AG04450 (cell line): ENCODE measurements at regions not wholly inside any gene's neighbourhood (a gene's known extent, or its start where the extent isn't known, plus 50 kb on each side); places are given as distances from the start of the nearest gene placed in this dataset.
A peak's percentile ranks its signal among the peaks of the same experiment; 100 is the strongest.

Experiments
- CTCF ChIA-PET: fragments of 300-600, 350-600 bp; formaldehyde crosslinking; extraction: SDS; loops from one replicate; lab custom pipeline; 2022; ENCODE audit warnings: antibody characterized with exemption, inconsistent platforms; lab: Charles Lee
- POLR2A ChIA-PET: fragments of 350-600 bp; formaldehyde crosslinking; extraction: SDS; loops from one replicate; lab custom pipeline; 2021; ENCODE audit warnings: antibody characterized with exemption, inconsistent platforms; lab: Yijun Ruan, JAX
- DNase-seq: peaks from one replicate; pipeline ENCODE4 v3.0.0-alpha.2; 2011; ENCODE audit warnings: low read depth, low spot score
- H3K27ac ChIP-seq: one replicate; pipeline ENCODE4 v1.5.1; 2012; ENCODE audit warnings: low read depth, low read length, control low read depth
- H3K27me3 ChIP-seq: one replicate; pipeline ENCODE4 v1.6.0; 2012; ENCODE audit warnings: low read length; ENCODE audit not compliant: control insufficient read depth, insufficient read depth
- H3K4me3 ChIP-seq: 2 replicates; pipeline ENCODE4 v1.5.1; 2011; ENCODE audit warnings: mild to moderate bottlenecking, low read depth, low read length, control low read depth
- H3K9me3 ChIP-seq: 2 replicates; pipeline ENCODE4 v1.5.1; 2012; ENCODE audit warnings: low read length; ENCODE audit not compliant: control insufficient read depth, insufficient read depth
- TF ChIP-seq, protein P1 (sequence below): IDR thresholded peaks from 2 replicates; pipeline ENCODE4 v1.5.1; 2011; ENCODE audit warnings: low read depth, low read length, control low read depth, inconsistent platforms

DNA sequence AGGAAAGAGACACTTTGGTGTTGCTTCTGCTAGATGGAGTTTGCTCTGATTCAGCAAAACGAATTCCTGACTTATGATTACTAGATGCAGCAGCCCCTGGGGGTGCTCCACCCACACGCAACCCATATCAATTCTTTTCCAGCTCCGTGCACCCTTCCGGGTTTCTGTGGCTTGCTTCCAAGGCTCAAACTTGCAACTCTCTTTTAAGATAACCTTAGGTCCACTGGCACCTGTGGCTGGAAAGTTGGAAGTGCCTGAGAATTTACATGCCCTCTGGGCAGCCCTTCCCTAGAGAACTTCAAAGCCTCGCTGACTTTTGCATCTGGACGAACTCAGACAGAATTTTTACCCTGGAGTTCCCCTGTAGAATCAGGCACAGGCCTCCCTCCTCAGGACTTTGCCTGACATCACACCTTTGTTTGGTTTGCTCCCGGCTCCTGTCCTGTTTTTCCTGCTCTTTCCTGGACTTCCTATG is 224.9 kb downstream of the SNX18 start:
- Histone ChIP-seq H3K9me3 (no peaks in the 10 kb centered on the region), H3K4me3 (no peak overlapping the region), H3K27me3 (no peaks in the 10 kb centered on the region), H3K27ac (peak overlapping the region; percentile 99)
- DNase-seq = no peak
- TF ChIP-seq, protein P1, sequence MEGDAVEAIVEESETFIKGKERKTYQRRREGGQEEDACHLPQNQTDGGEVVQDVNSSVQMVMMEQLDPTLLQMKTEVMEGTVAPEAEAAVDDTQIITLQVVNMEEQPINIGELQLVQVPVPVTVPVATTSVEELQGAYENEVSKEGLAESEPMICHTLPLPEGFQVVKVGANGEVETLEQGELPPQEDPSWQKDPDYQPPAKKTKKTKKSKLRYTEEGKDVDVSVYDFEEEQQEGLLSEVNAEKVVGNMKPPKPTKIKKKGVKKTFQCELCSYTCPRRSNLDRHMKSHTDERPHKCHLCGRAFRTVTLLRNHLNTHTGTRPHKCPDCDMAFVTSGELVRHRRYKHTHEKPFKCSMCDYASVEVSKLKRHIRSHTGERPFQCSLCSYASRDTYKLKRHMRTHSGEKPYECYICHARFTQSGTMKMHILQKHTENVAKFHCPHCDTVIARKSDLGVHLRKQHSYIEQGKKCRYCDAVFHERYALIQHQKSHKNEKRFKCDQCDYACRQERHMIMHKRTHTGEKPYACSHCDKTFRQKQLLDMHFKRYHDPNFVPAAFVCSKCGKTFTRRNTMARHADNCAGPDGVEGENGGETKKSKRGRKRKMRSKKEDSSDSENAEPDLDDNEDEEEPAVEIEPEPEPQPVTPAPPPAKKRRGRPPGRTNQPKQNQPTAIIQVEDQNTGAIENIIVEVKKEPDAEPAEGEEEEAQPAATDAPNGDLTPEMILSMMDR = peak; percentile 34
- ChIA-PET CTCF (interaction anchor here (1.0 to 2.0 kb wide), 4 partner anchors 10 to 103 kb away, joined by 3 to 7 read pairs (median 4); no protein-coding TSS in a partner anchor), POLR2A (interaction anchor here (2.6 kb wide), 1 partner anchor 19 kb away, joined by 27 read pairs; no protein-coding TSS in a partner anchor)

DNA sequence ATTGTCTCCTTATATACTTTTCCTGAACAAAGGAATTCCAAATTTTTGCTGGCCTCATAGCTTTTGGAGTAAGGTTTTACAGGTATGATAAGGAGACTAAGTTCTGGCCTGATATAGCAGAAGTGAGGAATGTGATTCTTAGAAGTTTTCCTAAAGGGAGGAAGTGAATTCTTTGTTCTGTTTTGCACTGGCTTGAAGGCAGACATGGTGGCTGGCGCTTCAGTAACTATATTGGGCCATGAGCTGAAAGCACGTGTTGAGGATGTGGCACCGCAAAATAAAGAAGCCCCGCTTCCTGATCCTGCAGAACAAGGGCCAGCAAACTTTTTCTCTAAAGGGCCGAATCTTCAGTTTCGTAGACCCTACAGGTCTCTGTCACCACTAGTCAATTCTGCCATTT is 224.2 kb downstream of the SNX18 start:
- no peaks in the 10 kb centered on the region for H3K27me3 ChIP-seq
- no peaks in the 10 kb centered on the region for H3K9me3 ChIP-seq
- ChIA-PET POLR2A (no interaction called here), CTCF (interaction anchor here (1.0 to 2.6 kb wide), 2 partner anchors 9 to 103 kb away, joined by 3 to 10 read pairs; no protein-coding TSS in a partner anchor)
- no peak overlapping the region for H3K4me3 ChIP-seq
- TF ChIP-seq, protein P1 = no peak
- DNase-seq = no peak
- peak overlapping the region; percentile 31 for H3K27ac ChIP-seq

DNA sequence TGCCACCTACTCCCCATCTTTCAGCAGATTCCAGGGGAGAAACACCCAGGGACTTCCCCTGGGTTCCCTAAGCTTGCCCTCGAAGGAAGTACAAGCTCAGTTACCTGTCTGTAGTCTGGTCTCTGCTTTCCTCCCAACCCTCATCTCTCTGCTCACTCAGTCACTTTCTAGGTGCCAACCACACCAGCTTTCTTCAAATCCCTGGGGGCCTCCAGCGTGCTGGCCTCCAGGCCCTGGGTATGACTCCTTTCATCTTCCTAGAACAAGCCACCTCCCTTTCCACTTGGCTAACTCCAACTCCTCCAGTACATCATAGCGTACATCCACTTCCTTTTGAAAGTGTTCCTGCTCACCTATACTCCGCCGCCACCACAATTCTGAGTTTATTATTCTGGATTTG is 222.6 kb downstream of the SNX18 start:
- TF ChIP-seq, protein P1 = no peak
- Histone ChIP-seq H3K4me3 (no peak overlapping the region), H3K9me3 (no peaks in the 10 kb centered on the region), H3K27me3 (no peaks in the 10 kb centered on the region), H3K27ac (no peak overlapping the region)
- POLR2A ChIA-PET = no interaction called here
- CTCF ChIA-PET = interaction anchor here (1.0 to 2.6 kb wide), 2 partner anchors 104 to 224 kb away, joined by 6 to 10 read pairs; no protein-coding TSS in a partner anchor
- DNase-seq = no peak

DNA sequence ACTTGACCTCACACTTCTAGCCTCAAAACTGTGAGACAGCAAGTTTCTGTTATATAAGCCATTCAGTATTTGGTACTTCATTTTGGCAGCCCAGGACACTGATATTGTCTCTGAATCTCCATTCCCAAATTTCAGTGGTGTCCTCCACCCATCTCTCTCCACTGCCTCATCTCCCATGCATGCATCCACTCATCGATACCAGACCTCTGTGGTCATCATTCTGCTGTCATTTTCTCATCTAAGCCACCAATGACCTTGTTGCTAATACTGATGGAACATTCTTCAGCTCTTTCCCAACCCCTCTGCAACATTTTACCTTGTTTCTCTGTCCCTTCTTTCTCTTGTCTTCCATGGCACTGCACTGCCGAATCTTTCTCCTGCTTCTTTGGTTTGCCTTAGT is 221.8 kb downstream of the SNX18 start:
- Histone ChIP-seq H3K27me3 (no peaks in the 10 kb centered on the region), H3K4me3 (no peak overlapping the region), H3K9me3 (no peaks in the 10 kb centered on the region), H3K27ac (no peak overlapping the region)
- CTCF ChIA-PET = interaction anchor here (1.0 to 2.6 kb wide), 2 partner anchors 105 to 223 kb away, joined by 6 to 10 read pairs; no protein-coding TSS in a partner anchor
- no peak for DNase-seq
- POLR2A ChIA-PET = no interaction called here
- TF ChIP-seq, protein P1 = no peak

DNA sequence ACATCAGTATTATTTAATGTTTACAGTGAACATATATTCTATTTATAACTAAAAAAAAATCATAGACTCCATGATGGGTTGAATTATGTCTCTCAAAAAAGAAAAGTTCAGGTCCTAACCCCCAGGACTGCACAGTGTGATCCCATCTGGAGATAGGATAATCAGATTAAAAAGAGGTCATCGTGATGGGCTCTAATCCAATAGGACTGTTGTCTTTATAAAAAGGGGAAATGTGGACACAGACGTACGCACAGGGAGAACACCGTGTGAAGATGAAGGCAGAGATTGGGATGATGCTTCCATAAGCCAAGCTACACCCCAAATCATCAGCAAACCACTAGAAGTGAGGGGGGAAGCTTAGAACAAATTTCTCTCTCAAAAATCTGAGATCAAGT is 221.4 kb downstream of the SNX18 start:
- no peak for DNase-seq
- no peaks in the 10 kb centered on the region for H3K9me3 ChIP-seq
- POLR2A ChIA-PET = no interaction called here
- H3K4me3 ChIP-seq = no peak overlapping the region
- TF ChIP-seq, protein P1 = no peak
- CTCF ChIA-PET = interaction anchor here (2.6 kb wide), 1 partner anchor 106 kb away, joined by 10 read pairs; no protein-coding TSS in a partner anchor
- H3K27me3 ChIP-seq = no peaks in the 10 kb centered on the region
- H3K27ac ChIP-seq = no peak overlapping the region
